Panc1 (cell line): ENCODE measurements at regions not wholly inside any gene's neighbourhood (a gene's known extent, or its start where the extent isn't known, plus 50 kb on each side); places are given as distances from the start of the nearest gene placed in this dataset.

ENCODE experiments used
- CTCF ChIP-seq: fragments of 450-650 bp; IDR thresholded peaks from 2 replicates; pipeline ENCODE4 v1.5.1; 2017; ENCODE audit warnings: mild to moderate bottlenecking
- POLR2AphosphoS5 ChIP-seq: IDR thresholded peaks from 2 replicates; pipeline ENCODE4 v1.6.1; 2012; ENCODE audit warnings: mild to moderate bottlenecking, low read depth, low read length, moderate library complexity

- no peak for TF ChIP-seq CTCF
- no peak for TF ChIP-seq POLR2AphosphoS5
These were observed 149.1 kb downstream of the PLPP3 start for GRCh38 chr1:56430141-56430839.
